ENCODE measurements at regions not wholly inside any gene's neighbourhood (a gene's known extent, or its start where the extent isn't known, plus 50 kb on each side); places are given as distances from the start of the nearest gene placed in this dataset.

DNA sequence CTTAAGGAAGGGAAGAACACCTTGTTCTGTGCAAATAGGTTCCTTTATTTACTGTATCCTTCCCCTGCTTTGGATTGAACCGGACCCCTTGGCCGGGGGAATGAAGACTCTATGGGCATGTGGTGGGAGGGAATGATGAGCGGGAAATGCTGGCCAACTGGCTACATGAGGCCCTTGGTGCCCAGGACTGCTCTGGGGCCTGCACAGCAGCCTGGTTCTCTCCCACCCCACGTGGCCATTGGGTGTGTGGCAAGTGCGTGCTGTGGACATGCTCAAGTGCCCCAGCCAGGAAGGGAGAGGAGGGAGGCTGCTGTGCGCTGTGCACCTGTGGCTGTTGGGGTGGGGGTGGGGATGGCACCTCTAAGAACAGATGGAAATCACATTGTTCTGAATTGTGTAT lies 917.0 kb upstream of the GHITM start:
- POLR2A ChIA-PET = no interaction called here
- no peak overlapping the region for H3K4me3 ChIP-seq
- TF ChIP-seq, protein P1, sequence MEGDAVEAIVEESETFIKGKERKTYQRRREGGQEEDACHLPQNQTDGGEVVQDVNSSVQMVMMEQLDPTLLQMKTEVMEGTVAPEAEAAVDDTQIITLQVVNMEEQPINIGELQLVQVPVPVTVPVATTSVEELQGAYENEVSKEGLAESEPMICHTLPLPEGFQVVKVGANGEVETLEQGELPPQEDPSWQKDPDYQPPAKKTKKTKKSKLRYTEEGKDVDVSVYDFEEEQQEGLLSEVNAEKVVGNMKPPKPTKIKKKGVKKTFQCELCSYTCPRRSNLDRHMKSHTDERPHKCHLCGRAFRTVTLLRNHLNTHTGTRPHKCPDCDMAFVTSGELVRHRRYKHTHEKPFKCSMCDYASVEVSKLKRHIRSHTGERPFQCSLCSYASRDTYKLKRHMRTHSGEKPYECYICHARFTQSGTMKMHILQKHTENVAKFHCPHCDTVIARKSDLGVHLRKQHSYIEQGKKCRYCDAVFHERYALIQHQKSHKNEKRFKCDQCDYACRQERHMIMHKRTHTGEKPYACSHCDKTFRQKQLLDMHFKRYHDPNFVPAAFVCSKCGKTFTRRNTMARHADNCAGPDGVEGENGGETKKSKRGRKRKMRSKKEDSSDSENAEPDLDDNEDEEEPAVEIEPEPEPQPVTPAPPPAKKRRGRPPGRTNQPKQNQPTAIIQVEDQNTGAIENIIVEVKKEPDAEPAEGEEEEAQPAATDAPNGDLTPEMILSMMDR (IDR thresholded peaks at IDR 0.05) = no peak
- TF ChIP-seq NPAS2 (CRISPR knock-in tag; IDR thresholded peaks at IDR 0.05; ENCODE audit: borderline replicate concordance) (no peak), NR3C1 (IDR thresholded peaks at IDR 0.05) (no peak), RCOR1 (IDR thresholded peaks at IDR 0.05; ENCODE audit: low read depth, low read length) (no peak), MAFK (IDR thresholded peaks at IDR 0.05; ENCODE audit: partially characterized antibody) (no peak), HOXA7 (CRISPR knock-in tag; IDR thresholded peaks at IDR 0.05) (no peak), FOSB (CRISPR knock-in tag; IDR thresholded peaks at IDR 0.05) (no peak), TFCP2L1 (CRISPR knock-in tag; IDR thresholded peaks at IDR 0.05) (no peak), EP300 (IDR thresholded peaks at IDR 0.05) (no peak), ZFP36 (IDR thresholded peaks at IDR 0.05; ENCODE audit: borderline replicate concordance, partially characterized antibody) (no peak), CBX8 (IDR thresholded peaks at IDR 0.05) (no peak), CHD2 (IDR thresholded peaks at IDR 0.05; ENCODE audit: low read length, partially characterized antibody) (no peak), ZC3H11A (IDR thresholded peaks at IDR 0.05) (no peak)
- TF ChIP-seq, protein P2, sequence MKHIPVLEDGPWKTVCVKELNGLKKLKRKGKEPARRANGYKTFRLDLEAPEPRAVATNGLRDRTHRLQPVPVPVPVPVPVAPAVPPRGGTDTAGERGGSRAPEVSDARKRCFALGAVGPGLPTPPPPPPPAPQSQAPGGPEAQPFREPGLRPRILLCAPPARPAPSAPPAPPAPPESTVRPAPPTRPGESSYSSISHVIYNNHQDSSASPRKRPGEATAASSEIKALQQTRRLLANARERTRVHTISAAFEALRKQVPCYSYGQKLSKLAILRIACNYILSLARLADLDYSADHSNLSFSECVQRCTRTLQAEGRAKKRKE (CRISPR knock-in tag; IDR thresholded peaks at IDR 0.05; ENCODE audit: low read depth) = no peak
- TF ChIP-seq, protein P3, sequence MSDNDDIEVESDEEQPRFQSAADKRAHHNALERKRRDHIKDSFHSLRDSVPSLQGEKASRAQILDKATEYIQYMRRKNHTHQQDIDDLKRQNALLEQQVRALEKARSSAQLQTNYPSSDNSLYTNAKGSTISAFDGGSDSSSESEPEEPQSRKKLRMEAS (IDR thresholded peaks at IDR 0.05) = no peak
- TF ChIP-seq, protein P4, sequence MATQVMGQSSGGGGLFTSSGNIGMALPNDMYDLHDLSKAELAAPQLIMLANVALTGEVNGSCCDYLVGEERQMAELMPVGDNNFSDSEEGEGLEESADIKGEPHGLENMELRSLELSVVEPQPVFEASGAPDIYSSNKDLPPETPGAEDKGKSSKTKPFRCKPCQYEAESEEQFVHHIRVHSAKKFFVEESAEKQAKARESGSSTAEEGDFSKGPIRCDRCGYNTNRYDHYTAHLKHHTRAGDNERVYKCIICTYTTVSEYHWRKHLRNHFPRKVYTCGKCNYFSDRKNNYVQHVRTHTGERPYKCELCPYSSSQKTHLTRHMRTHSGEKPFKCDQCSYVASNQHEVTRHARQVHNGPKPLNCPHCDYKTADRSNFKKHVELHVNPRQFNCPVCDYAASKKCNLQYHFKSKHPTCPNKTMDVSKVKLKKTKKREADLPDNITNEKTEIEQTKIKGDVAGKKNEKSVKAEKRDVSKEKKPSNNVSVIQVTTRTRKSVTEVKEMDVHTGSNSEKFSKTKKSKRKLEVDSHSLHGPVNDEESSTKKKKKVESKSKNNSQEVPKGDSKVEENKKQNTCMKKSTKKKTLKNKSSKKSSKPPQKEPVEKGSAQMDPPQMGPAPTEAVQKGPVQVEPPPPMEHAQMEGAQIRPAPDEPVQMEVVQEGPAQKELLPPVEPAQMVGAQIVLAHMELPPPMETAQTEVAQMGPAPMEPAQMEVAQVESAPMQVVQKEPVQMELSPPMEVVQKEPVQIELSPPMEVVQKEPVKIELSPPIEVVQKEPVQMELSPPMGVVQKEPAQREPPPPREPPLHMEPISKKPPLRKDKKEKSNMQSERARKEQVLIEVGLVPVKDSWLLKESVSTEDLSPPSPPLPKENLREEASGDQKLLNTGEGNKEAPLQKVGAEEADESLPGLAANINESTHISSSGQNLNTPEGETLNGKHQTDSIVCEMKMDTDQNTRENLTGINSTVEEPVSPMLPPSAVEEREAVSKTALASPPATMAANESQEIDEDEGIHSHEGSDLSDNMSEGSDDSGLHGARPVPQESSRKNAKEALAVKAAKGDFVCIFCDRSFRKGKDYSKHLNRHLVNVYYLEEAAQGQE (IDR thresholded peaks at IDR 0.05) = no peak
- ATAC-seq = no peak
- no peaks in the 10 kb centered on the region for H3K9me3 ChIP-seq
- under 1% methylated on average over 5 of the region's 6 CpGs for WGBS (ENCODE audit: missing lambda C conversion rate)
- CTCF ChIA-PET = no interaction called here
- no peak overlapping the region for H3K4me2 ChIP-seq
- DNase-seq (ENCODE audit: low read depth in 1 of 2, low spot score in 1 of 2) = no peak
- no peak for FAIRE-seq
- H3K4me1 ChIP-seq = no peaks in the 10 kb centered on the region
- no peak overlapping the region for H3K27ac ChIP-seq

DNA sequence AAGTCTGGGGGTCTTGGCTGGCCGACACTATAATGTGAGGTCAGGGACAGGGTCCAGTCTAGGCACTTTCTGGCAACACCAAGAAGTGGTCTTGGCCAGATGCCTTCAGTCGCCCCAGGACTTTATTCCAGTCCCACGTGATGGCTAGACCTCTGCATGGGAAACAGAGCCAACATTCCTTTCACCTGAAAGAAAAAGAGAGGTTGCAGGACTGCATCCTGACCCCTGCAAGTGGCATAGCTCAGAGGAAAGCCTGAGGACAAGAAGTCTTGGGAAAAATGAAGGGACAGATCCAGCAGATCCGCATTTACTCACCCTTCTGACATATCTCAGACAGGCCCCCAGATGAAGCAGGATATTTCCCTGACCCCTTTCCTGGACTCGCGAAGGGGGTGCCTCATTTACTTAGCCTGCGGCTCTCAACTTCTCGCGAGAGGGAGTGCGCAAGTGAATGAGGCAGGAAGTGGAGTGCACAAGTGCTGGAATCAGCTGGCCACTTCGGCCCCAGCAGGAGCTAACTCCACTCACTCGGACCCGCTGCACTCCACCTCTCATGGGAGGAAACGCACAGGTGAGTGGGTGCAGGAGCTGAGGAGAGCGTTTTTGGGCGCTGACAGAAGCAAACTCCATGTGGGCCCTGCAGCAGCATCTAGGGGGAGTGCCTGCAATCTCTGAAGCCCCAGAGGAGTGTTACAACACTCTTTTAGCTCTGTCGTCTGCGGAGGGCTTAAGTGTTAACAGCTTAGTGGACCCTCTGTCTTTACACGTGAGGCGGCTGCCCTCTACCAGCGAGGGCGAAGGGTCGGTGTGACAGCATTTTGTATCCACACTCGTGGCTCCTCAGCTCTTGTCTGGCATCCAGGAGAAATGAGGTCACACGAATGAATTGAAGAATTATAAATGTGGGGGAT lies 916.2 kb upstream of the GHITM start:
- no peaks in the 10 kb centered on the region for H3K9me3 ChIP-seq
- 33% methylated on average over 25 of the region's 25 CpGs for WGBS (ENCODE audit: missing lambda C conversion rate)
- no peak for DNase-seq (ENCODE audit: low read depth in 1 of 2, low spot score in 1 of 2)
- no peak overlapping the region for H3K27ac ChIP-seq
- no peak overlapping the region for H3K4me3 ChIP-seq
- no peak for TF ChIP-seq NR3C1 (IDR thresholded peaks at IDR 0.05)
- no peak for TF ChIP-seq RAD21 (conservative IDR thresholded peaks at IDR 0.05 in 1 of 2, IDR thresholded peaks at IDR 0.05 in 1 of 2)
- TF ChIP-seq HOXA7 (CRISPR knock-in tag; IDR thresholded peaks at IDR 0.05) = no peak
- TF ChIP-seq TFCP2L1 (CRISPR knock-in tag; IDR thresholded peaks at IDR 0.05) = no peak
- TF ChIP-seq BHLHE40 (IDR thresholded peaks at IDR 0.05; ENCODE audit: low read depth, low read length) = no peak
- FAIRE-seq = no peak
- CTCF ChIA-PET = no interaction called here
- H3K4me2 ChIP-seq = no peak overlapping the region
- no peaks in the 10 kb centered on the region for H3K4me1 ChIP-seq
- no peak for ATAC-seq
- POLR2A ChIA-PET = no interaction called here

All from A549 (cell line).